GM12872 (cell line): ENCODE measurements at regions not wholly inside any gene's neighbourhood (a gene's known extent, or its start where the extent isn't known, plus 50 kb on each side); places are given as distances from the start of the nearest gene placed in this dataset.

Experiments used
- TF ChIP-seq, protein P1 (sequence below): IDR thresholded peaks from 3 replicates; pipeline ENCODE4 v1.5.1; 2011; ENCODE audit warnings: low read depth, mild to moderate bottlenecking, low read length, moderate library complexity; ENCODE audit not compliant: insufficient read depth

DNA sequence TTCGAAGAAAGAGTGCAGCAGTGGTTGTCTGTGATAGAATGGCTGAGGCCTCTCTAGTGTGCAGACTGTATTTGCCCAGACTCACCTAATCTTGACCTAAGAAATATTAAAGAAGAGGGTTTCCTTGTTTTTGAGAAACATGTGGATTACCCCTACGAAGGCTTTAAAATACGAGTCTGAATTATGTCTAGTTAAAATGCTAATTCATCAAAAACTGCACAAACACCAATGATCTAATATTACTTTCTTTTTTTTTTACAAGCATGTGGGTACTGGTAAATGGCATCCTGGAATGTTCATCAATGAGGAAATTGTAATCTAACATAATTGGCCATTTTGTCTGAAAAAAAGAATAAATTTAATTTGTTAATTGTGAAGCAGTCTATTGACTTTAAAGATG lies 510.9 kb downstream of the EPM2A start:
- TF ChIP-seq, protein P1, sequence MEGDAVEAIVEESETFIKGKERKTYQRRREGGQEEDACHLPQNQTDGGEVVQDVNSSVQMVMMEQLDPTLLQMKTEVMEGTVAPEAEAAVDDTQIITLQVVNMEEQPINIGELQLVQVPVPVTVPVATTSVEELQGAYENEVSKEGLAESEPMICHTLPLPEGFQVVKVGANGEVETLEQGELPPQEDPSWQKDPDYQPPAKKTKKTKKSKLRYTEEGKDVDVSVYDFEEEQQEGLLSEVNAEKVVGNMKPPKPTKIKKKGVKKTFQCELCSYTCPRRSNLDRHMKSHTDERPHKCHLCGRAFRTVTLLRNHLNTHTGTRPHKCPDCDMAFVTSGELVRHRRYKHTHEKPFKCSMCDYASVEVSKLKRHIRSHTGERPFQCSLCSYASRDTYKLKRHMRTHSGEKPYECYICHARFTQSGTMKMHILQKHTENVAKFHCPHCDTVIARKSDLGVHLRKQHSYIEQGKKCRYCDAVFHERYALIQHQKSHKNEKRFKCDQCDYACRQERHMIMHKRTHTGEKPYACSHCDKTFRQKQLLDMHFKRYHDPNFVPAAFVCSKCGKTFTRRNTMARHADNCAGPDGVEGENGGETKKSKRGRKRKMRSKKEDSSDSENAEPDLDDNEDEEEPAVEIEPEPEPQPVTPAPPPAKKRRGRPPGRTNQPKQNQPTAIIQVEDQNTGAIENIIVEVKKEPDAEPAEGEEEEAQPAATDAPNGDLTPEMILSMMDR, result no peak

DNA sequence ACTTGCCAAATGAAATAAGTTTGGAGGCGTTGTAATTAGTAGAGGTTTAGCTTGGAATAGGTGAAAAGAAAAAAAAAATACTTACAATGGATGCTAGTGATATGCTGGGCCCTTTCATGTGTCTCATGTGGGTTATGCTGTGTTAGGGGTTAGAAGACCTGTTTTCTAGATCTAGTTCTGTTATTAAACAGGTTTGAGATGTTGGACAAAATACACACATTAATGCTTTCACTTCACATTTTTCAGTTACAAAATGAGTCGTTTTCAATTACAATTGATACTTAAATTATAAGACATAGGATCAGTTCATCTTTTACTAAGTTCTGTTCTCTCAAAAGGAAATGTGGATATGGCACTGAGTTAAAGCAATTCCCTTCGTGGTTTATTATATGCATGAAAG lies 509.8 kb downstream of the EPM2A start:
- TF ChIP-seq, protein P1, result no peak

DNA sequence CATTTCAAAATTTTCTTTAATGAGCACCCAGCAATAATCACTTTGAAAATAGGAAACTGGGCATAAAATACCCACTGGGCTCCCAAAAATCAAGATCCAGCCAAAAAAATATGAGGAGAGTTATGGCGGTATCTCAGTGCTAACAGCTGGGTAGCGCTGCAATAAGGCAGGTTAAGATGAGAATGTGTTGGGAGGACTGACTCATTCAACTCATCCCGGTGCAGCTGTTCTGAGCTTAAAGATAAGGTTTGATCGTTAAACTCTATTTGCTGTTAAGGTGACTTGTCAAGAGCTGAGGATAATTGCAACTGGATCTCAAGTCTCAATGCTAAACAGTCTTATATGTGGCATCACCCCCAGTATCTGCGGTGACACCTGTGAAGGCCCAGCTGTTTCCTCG lies 507.7 kb downstream of the EPM2A start:
- TF ChIP-seq, protein P1, result no peak

DNA sequence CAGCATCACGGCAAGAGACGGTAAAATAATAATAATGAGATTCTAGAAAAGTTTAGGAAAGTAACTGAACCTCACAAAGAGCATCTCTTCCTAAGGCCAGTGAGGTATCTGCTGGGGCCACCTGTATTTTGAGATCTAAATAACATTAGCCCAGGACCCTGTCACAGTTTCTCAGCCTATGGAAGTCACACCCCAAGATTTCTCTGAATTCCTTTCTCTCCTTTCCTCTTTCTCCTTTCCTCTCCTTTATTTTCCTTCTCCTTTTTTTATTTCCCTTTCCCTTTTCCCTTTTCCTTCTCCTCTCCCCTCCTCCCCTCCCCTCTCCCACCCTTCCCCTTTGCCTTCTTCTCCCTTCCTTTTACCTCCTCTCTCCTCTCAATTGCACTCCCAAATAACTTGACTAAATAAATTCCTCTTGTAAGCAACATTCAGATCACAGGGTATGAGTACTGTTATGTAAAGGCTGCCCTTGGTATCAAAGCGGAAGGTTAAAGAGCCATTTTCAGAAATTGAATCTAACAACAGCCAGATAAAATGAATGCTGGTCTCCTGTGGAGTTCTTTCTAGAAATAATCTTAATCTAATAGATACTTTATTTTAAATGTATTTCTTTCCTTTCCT lies 506.2 kb downstream of the EPM2A start:
- TF ChIP-seq, protein P1, result no peak

DNA sequence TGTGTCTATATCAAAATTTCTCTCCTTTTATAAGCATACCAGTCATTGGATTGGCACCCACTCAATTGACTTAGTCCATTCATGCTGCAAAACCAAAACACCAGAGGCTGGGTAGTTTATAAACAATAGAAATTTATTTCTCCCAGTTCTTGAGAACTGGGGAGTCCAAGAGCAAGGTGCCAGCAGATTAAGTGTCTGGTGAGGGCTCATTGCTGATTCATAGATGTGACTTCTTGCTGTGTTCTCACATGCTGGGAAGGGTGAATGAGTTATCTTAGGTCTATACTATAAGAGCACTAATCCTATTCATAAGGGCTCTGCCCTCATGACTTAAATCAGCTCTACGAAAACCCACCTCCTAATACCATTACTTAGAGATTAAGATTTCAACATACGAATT lies 501.4 kb downstream of the EPM2A start:
- TF ChIP-seq, protein P1, result no peak

DNA sequence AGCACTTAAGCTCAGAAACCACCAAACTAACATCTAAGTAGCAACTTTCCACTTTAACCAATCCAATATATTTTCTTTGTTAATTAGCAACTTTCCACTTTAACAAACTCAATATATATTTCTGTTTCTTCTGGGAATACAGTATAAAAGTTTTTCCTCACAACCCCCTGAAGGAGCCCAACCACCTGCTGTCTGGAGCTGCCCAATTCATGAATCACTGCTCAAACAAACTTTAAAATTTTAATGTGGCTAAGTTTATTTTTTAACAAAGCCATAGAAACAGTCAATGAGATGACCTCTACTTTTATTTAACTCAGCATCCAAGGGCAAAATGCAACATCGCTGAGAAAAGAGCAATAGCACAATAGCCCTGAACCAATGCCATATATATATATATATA lies 500.1 kb downstream of the EPM2A start:
- TF ChIP-seq, protein P1, result no peak

DNA sequence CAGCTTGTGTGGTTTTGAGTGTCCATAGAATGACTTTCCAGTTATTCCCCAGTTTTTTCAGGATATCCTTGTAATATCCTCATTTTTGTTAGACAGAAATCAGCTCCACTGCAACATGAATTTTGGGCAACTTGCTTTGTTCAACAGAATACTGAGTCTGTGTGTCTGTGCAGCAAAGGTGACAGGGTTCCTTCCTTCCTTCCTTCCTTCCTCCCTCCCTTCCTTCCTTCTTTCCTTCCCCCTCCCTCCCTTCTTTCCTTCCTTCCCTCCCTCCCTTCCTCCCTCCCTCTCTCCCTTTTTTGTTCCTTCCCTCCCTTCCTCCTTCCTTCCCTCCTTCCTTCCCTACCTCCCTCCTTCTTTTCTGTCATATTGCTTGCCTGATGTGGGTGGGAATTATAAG lies 496.5 kb downstream of the EPM2A start:
- TF ChIP-seq, protein P1, result no peak

DNA sequence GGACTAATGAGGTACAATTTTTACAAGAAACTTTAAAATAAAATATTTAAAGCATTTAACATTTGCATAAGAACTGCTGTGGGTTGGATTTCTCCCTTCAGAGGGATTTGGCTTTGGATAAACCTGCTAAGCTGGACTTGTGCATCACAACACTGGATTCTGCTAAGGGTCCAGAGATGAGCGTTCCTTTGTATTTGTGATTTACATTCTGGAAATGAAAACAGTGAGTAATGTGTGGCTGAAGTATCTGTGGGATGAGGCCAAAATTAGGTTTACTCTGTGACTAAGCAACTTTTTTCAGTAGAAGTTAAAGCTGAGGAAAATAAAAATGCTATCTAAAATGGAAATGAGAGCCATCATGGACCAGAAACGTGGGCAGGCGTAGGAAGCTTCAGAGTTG lies 494.3 kb downstream of the EPM2A start:
- TF ChIP-seq, protein P1, result no peak
